HEK293 (cell line): ENCODE measurements at regions not wholly inside any gene's neighbourhood (a gene's known extent, or its start where the extent isn't known, plus 50 kb on each side); places are given as distances from the start of the nearest gene placed in this dataset.
A peak's percentile ranks its signal among the peaks of the same experiment; 100 is the strongest.

Source experiments
- CTCF ChIA-PET: fragments of 350-600 bp; formaldehyde crosslinking; extraction: SDS; loops from one replicate; lab custom pipeline; 2021; ENCODE audit warnings: antibody characterized with exemption; lab: Yijun Ruan, JAX
- POLR2A ChIA-PET: fragments of 300-600 bp; formaldehyde crosslinking; extraction: SDS; loops from one replicate; lab custom pipeline; 2020; ENCODE audit warnings: antibody characterized with exemption, inconsistent platforms; lab: Yijun Ruan, JAX
- H3K27ac ChIP-seq: fragments of 200-500 bp; sonication (Bioruptor generic); 2 replicates; pipeline ENCODE4 v1.5.1; 2014; ENCODE audit warnings: low read depth, low read length, control low read depth, inconsistent platforms; ENCODE audit errors: extremely low read depth
- H3K36me3 ChIP-seq, 2 experiments: fragments of 200-500 bp in 1 of 2; sonication (Bioruptor generic) in 1 of 2; 1 replicate in 1 of 2; 2 replicates in 1 of 2; pipeline ENCODE4 v1.5.1; 2014 to 2017; ENCODE audit warnings: inconsistent platforms in 2 of 2, low read length in 2 of 2; ENCODE audit not compliant: control insufficient read depth in 2 of 2, insufficient read depth in 1 of 2
- H3K4me1 ChIP-seq: fragments of 200-500 bp; sonication (Bioruptor generic); 2 replicates; pipeline ENCODE4 v1.5.1; 2014; ENCODE audit warnings: mild to moderate bottlenecking, low read length, inconsistent platforms; ENCODE audit not compliant: control insufficient read depth, insufficient read depth
- H3K4me3 ChIP-seq: 2 replicates; pipeline ENCODE4 v1.5.1; 2011; ENCODE audit warnings: low read depth, mild to moderate bottlenecking, control low read depth, low read length, moderate library complexity
- H3K9me3 ChIP-seq: fragments of 200-500 bp; sonication (Bioruptor generic); 2 replicates; pipeline ENCODE4 v1.5.1; 2014; ENCODE audit warnings: low read depth, low read length, inconsistent platforms; ENCODE audit not compliant: control insufficient read depth, insufficient read depth
- EGR2 ChIP-seq: fragments of 450-650 bp; formaldehyde crosslinking; IDR thresholded peaks from 2 replicates; pipeline ENCODE4 v1.5.1; 2016; ENCODE audit warnings: low read depth, missing biosample characterization, missing genetic modification characterization
- GLI2 ChIP-seq: fragments of 450-650 bp; formaldehyde crosslinking; IDR thresholded peaks from 2 replicates; pipeline ENCODE4; 2017; ENCODE audit warnings: missing biosample characterization, missing genetic modification characterization, low read depth, borderline replicate concordance
- GLIS1 ChIP-seq: fragments of 450-650 bp; formaldehyde crosslinking; IDR thresholded peaks from 2 replicates; pipeline ENCODE4 v1.5.1; 2016; ENCODE audit warnings: missing biosample characterization, missing genetic modification characterization
- MEIS1 ChIP-seq: sonication (generic); formaldehyde crosslinking; IDR thresholded peaks from 2 replicates; pipeline ENCODE4 v1.8.1; 2022; ENCODE audit warnings: missing genetic modification reagents, mild to moderate bottlenecking, borderline replicate concordance
- ZNF114 ChIP-seq: fragments of 450-650 bp; formaldehyde crosslinking; IDR thresholded peaks from 2 replicates; pipeline ENCODE4 v1.5.0; 2017; ENCODE audit warnings: missing biosample characterization, missing genetic modification characterization
- ZNF174 ChIP-seq: fragments of 450-650 bp; formaldehyde crosslinking; IDR thresholded peaks from 2 replicates; pipeline ENCODE4 v1.5.0; 2017; ENCODE audit warnings: missing biosample characterization, mild to moderate bottlenecking, missing genetic modification characterization
- ZNF19 ChIP-seq: fragments of 450-650 bp; formaldehyde crosslinking; IDR thresholded peaks from 2 replicates; pipeline ENCODE4; 2016; ENCODE audit warnings: missing biosample characterization, missing genetic modification characterization, low read depth
- ZNF239 ChIP-seq: fragments of 450-650 bp; formaldehyde crosslinking; IDR thresholded peaks from 2 replicates; pipeline ENCODE4 v1.5.1; 2016; ENCODE audit warnings: missing biosample characterization, missing genetic modification characterization
- ZNF350 ChIP-seq: fragments of 450-650 bp; formaldehyde crosslinking; IDR thresholded peaks from 2 replicates; pipeline ENCODE4 v1.5.0; 2017; ENCODE audit warnings: missing biosample characterization, mild to moderate bottlenecking, missing genetic modification characterization
- ZNF354C ChIP-seq: fragments of 450-650 bp; formaldehyde crosslinking; IDR thresholded peaks from 2 replicates; pipeline ENCODE4 v1.5.1; 2016; ENCODE audit warnings: missing biosample characterization, missing genetic modification characterization, low read depth, borderline replicate concordance
- ZNF391 ChIP-seq: fragments of 450-650 bp; formaldehyde crosslinking; IDR thresholded peaks from 2 replicates; pipeline ENCODE4 v1.5.1; 2016; ENCODE audit warnings: low read depth, missing biosample characterization, missing genetic modification characterization, borderline replicate concordance
- ZNF423 ChIP-seq: fragments of 450-650 bp; formaldehyde crosslinking; IDR thresholded peaks from 2 replicates; pipeline ENCODE4 v1.5.1; 2016; ENCODE audit warnings: missing biosample characterization, missing genetic modification characterization
- ZNF544 ChIP-seq: fragments of 450-650 bp; formaldehyde crosslinking; IDR thresholded peaks from 2 replicates; pipeline ENCODE4 v1.5.0; 2017; ENCODE audit warnings: missing biosample characterization, missing genetic modification characterization
- ZNF555 ChIP-seq: fragments of 450-650 bp; formaldehyde crosslinking; conservative IDR thresholded peaks from 2 replicates; pipeline ENCODE4 v1.5.1; 2017; ENCODE audit warnings: missing biosample characterization, mild to moderate bottlenecking, missing genetic modification characterization, inconsistent platforms
- ZNF560 ChIP-seq: fragments of 450-650 bp; formaldehyde crosslinking; IDR thresholded peaks from 2 replicates; pipeline ENCODE4 v1.5.1; 2017; ENCODE audit warnings: missing biosample characterization, missing genetic modification characterization, borderline replicate concordance
- ZNF623 ChIP-seq: fragments of 450-650 bp; formaldehyde crosslinking; IDR thresholded peaks from 2 replicates; pipeline ENCODE4 v1.5.1; 2016; ENCODE audit warnings: missing biosample characterization, missing genetic modification characterization
- ZNF654 ChIP-seq: fragments of 450-650 bp; formaldehyde crosslinking; IDR thresholded peaks from 2 replicates; pipeline ENCODE4 v1.5.1; 2016; ENCODE audit warnings: low read depth, missing biosample characterization, missing genetic modification characterization
- ZNF792 ChIP-seq: fragments of 450-650 bp; formaldehyde crosslinking; IDR thresholded peaks from 2 replicates; pipeline ENCODE4 v1.5.1; 2016; ENCODE audit warnings: missing biosample characterization, missing genetic modification characterization
- ZNF843 ChIP-seq: fragments of 450-650 bp; formaldehyde crosslinking; IDR thresholded peaks from 2 replicates; pipeline ENCODE4 v1.5.1; 2016; ENCODE audit warnings: missing biosample characterization, missing genetic modification characterization
- TF ChIP-seq, protein P1 (sequence below): fragments of 450-650 bp; formaldehyde crosslinking; IDR thresholded peaks from 2 replicates; pipeline ENCODE4 v1.5.1; 2016; ENCODE audit warnings: missing biosample characterization, missing genetic modification characterization
- TF ChIP-seq, protein P2 (sequence below): fragments of 450-650 bp; formaldehyde crosslinking; IDR thresholded peaks from 2 replicates; pipeline ENCODE4 v1.5.1; 2016; ENCODE audit warnings: missing biosample characterization, missing genetic modification characterization
- TF ChIP-seq, protein P3 (sequence below): fragments of 450-650 bp; IDR thresholded peaks from 2 replicates; pipeline ENCODE4 v1.5.1; 2018; ENCODE audit warnings: missing biosample characterization, mild to moderate bottlenecking, missing genetic modification characterization

DNA sequence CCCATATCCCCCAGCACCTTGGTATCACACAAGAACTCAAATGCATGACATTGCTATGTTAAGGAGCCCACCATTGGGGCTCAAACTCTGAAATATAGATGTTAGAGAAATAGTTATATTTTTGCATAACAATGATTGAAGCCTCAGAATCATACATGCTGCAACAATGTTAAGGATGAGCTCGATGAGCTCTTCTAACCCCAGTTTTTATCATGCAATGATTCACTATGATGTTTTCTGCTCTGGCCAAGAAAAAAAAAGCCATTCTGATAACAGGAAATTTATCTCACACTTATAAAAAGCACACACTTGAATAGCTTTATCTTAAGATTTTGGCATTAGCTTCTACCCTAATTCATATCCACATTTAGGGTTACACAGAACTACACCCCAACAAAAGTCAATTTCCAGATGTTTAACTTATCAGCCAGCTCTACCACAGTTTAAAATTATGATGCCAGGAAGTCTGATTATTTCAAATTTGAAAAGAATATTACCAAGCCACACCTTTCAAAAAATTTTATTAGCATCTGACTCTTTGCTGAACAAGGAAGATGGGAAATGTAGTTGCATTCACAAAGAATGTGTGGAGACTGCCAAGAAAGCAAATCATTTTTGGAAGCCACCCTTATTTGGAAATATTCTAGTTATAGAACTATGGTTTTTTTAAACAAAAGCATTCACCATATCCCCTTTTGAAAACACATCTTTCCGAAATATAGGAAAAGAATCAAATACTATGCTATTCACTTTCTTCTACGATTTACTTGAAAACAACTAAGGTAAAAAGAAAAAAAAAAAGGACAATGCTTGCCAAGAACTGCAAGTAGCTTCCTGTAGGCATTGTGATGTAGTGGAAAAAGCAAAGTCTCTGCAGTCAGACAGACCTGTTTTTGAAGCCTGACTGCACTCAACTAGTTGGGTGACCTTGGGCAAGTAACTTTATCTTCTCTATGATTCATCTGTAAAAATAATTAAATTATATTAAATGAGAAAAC, 100.8 kb upstream of the PLS3 start:
- TF ChIP-seq GLIS1 (tag by site-specific recombination) (no peak), MEIS1 (CRISPR knock-in tag) (0 out of 2 replicates have a peak, but pooled peaks have one; percentile 31), ZNF350 (tag by site-specific recombination) (no peak)
- ChIA-PET POLR2A (no interaction called here), CTCF (no interaction called here)
- no peaks in the 10 kb centered on the region for H3K36me3 ChIP-seq
- H3K9me3 ChIP-seq = no peaks in the 10 kb centered on the region
- no peaks in the 10 kb centered on the region for H3K4me1 ChIP-seq
- no peak overlapping the region for H3K4me3 ChIP-seq
- H3K27ac ChIP-seq = no peak overlapping the region

DNA sequence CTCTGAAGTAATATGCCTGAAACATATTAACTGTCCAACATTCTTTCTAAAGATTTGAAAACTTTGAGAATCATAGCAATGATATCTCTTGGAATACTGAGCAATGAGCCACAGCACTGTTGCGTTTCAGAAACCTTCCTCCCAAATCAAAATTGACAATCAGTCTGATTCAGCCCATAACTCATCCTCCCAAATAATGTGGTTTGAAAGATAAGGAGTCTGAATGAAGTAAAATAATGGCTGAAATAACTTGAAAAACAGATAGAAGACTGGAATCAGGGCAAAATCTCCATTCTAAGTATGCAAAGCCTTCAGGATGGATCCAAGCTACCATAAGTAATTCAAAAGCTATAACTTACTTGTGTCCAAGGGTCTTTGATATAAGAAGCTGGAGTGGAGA, 98.6 kb upstream of the PLS3 start:
- Histone ChIP-seq H3K36me3 (no peaks in the 10 kb centered on the region), H3K27ac (no peak overlapping the region), H3K4me3 (no peak overlapping the region), H3K9me3 (no peaks in the 10 kb centered on the region), H3K4me1 (no peaks in the 10 kb centered on the region)
- POLR2A ChIA-PET = no interaction called here
- CTCF ChIA-PET = interaction anchor here (0.6 to 0.7 kb wide), 2 partner anchors 31 to 132 kb away, joined by 3 to 5 read pairs; no protein-coding TSS in a partner anchor
- TF ChIP-seq ZNF174 (tag by site-specific recombination) (no peak), ZNF391 (tag by site-specific recombination) (no peak), ZNF555 (tag by site-specific recombination) (no peak), ZNF354C (tag by site-specific recombination) (no peak), ZNF114 (no peak), EGR2 (tag by site-specific recombination) (no peak), GLI2 (no peak)
- TF ChIP-seq, protein P1, sequence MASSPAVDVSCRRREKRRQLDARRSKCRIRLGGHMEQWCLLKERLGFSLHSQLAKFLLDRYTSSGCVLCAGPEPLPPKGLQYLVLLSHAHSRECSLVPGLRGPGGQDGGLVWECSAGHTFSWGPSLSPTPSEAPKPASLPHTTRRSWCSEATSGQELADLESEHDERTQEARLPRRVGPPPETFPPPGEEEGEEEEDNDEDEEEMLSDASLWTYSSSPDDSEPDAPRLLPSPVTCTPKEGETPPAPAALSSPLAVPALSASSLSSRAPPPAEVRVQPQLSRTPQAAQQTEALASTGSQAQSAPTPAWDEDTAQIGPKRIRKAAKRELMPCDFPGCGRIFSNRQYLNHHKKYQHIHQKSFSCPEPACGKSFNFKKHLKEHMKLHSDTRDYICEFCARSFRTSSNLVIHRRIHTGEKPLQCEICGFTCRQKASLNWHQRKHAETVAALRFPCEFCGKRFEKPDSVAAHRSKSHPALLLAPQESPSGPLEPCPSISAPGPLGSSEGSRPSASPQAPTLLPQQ = no peak

DNA sequence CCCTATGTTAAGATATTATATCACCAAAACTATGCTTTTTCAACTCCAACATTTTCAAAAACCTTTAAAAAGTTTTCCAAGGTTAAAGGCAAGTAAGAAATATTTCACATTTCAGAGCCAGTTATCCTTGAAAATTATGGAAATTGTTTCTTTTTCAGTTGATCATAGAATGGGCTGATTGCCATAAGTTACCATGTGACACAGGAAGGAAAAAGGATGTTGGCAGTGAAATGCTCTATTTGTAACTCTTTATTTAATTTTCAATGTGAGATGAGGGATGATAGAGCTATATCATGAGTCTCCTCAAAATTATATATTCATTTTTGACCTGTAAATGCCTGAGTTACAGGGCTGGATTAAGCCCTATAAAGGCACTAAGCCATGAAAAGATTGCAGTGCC, 93.0 kb upstream of the PLS3 start:
- CTCF ChIA-PET = no interaction called here
- H3K9me3 ChIP-seq = no peaks in the 10 kb centered on the region
- TF ChIP-seq ZNF19 (tag by site-specific recombination) (no peak), ZNF423 (tag by site-specific recombination) (no peak), ZNF239 (tag by site-specific recombination) (no peak), ZNF623 (tag by site-specific recombination) (no peak), ZNF843 (tag by site-specific recombination) (no peak), ZNF544 (tag by site-specific recombination) (no peak), ZNF792 (tag by site-specific recombination) (no peak), ZNF560 (tag by site-specific recombination) (no peak), ZNF654 (tag by site-specific recombination) (no peak)
- TF ChIP-seq, protein P2, sequence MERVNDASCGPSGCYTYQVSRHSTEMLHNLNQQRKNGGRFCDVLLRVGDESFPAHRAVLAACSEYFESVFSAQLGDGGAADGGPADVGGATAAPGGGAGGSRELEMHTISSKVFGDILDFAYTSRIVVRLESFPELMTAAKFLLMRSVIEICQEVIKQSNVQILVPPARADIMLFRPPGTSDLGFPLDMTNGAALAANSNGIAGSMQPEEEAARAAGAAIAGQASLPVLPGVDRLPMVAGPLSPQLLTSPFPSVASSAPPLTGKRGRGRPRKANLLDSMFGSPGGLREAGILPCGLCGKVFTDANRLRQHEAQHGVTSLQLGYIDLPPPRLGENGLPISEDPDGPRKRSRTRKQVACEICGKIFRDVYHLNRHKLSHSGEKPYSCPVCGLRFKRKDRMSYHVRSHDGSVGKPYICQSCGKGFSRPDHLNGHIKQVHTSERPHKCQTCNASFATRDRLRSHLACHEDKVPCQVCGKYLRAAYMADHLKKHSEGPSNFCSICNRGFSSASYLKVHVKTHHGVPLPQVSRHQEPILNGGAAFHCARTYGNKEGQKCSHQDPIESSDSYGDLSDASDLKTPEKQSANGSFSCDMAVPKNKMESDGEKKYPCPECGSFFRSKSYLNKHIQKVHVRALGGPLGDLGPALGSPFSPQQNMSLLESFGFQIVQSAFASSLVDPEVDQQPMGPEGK (tag by site-specific recombination) = no peak
- TF ChIP-seq, protein P3, sequence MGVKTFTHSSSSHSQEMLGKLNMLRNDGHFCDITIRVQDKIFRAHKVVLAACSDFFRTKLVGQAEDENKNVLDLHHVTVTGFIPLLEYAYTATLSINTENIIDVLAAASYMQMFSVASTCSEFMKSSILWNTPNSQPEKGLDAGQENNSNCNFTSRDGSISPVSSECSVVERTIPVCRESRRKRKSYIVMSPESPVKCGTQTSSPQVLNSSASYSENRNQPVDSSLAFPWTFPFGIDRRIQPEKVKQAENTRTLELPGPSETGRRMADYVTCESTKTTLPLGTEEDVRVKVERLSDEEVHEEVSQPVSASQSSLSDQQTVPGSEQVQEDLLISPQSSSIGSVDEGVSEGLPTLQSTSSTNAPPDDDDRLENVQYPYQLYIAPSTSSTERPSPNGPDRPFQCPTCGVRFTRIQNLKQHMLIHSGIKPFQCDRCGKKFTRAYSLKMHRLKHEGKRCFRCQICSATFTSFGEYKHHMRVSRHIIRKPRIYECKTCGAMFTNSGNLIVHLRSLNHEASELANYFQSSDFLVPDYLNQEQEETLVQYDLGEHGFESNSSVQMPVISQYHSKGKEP (tag by site-specific recombination) = no peak
- no peak overlapping the region for H3K4me3 ChIP-seq
- no peaks in the 10 kb centered on the region for H3K4me1 ChIP-seq
- no peak overlapping the region for H3K27ac ChIP-seq
- POLR2A ChIA-PET = interaction anchor here (2.5 kb wide), 1 partner anchor 12 kb away, joined by 5 read pairs; no protein-coding TSS in a partner anchor
- H3K36me3 ChIP-seq = no peaks in the 10 kb centered on the region
